ENCODE measurements at regions not wholly inside any gene's neighbourhood (a gene's known extent, or its start where the extent isn't known, plus 50 kb on each side); places are given as distances from the start of the nearest gene placed in this dataset.

DNA sequence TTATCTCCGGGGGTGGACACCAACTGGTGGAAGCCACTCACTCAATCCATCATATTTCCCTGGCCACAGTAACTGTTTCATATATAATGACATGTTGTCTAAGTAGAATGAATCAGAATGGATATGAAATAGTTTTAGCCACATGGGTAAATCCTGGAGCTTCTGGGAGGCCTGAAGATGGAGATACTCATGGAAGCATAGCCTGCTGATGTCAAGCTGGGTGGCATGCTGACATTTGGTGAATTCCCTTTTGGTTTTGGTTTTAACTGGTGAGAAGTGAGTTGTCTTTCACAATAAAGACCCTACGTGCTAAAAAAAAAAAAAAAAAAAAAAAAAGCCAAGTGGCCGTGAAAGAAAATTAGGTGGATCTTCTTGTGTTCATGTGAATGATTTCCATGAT is 105.3 kb upstream of the ITGA6 start:
- DNase-seq (ENCODE audit: insufficient read length, low spot score) (no peak), FAIRE-seq (no peak)

DNA sequence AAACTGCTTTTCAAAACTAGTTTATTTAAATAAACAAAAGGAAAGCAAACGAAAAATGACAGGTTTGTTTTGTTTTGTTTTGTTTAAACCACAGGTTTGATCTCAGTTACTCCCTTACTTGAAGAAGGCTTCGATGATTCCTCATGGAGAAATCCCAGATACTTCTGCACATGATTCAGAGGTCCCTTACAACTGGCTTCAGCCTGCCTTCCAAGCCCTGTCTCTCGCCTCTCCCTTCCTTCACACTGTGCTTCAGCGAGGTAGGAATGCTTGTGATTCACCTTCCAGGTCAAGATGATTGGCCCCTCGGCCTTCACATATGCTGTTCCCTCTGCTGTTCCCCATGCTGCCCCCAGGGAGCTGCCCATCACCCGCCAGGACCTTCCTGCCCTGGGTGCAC is 104.1 kb upstream of the ITGA6 start:
- no peak for FAIRE-seq
- DNase-seq (ENCODE audit: insufficient read length, low spot score): no peak

DNA sequence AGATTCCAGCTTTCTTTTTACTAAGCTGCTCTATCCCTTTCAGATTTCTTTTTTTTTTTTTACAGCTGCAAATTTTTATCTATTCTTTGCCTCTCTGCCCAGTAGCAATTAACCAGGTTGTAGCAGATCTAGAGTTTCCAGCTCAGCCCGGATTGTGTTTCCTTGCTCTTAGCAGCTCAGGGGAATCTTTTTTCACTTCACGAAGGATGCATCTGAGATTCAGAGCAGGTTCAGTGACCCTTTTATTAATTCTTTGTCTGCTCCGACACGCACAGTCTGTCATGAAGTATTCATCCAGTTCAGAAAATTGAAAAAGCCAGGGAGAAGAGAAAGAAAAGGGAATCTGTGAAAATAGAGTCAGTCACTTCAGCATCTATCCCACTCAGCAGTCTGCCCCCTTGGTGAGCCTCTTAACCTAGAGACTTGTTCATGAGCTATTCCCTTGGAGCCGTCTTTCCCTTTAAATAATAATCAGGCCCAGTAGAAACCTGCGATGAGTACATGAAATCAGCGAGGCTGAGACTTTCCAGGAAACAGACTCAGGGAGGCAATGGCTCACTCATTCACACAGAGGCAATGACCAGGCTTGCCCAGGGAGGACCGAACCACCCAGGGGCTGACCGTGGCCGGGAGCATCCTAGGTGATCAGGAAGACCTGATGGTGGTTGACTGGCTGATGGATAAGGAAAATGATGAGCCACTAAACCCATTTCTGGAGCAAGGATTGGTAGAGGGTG is 103.4 kb upstream of the ITGA6 start:
- no peak for FAIRE-seq
- DNase-seq (ENCODE audit: insufficient read length, low spot score): no peak

DNA sequence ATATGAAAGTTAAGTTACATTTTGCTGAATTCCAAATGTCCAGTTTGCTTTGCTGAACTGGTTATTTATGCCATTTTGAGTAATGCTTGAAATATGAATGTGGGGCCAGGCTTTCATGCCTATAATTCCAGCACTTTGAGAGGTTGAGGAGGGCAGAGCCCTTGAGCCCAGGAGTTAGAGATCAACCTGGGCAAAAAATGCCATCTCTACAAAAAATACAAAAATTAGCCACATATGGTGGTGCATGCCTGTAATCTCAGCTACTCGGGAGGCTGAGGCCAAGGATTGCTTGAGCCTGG is 101.2 kb upstream of the ITGA6 start:
- no peak for FAIRE-seq

DNA sequence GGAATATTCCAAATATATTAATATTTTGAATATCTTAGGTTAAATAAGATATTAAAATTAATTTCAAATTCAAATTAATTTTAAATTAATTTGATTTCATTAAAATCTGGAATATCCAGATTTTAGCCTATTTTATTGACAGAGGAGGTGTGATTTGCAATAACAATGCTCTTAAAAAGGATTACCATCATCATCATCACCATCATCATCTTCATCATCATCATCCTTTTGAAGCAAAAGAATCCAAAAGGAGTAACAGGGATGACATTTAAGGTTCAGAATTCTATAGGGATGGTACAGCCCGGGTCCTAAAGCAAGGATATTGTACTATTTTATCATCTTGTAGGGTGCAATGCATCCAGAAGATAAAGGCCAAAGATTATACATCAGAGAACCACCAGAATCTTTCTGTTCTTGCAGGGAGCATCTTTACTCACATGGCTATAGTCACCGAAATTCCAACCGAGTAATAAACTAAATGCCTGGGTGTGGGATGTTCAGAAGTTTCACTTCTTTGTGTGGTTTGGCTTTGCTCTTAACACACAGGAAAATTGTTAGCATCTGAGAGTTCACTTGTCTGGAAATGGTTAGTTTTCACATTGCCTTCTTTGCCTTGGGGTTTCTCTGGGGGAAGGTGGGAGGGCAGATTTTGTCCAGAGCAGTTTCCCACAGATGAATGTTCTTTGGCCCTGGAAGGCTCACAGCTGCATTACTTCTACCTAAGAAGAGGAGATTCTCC is 99.1 kb upstream of the ITGA6 start:
- DNase-seq (ENCODE audit: insufficient read length, low spot score) (no peak), FAIRE-seq (no peak)

More for the DNA sequence above, 101.2 kb upstream of the ITGA6 start:
- DNase-seq (ENCODE audit: insufficient read length, low spot score): no peak

DNA sequence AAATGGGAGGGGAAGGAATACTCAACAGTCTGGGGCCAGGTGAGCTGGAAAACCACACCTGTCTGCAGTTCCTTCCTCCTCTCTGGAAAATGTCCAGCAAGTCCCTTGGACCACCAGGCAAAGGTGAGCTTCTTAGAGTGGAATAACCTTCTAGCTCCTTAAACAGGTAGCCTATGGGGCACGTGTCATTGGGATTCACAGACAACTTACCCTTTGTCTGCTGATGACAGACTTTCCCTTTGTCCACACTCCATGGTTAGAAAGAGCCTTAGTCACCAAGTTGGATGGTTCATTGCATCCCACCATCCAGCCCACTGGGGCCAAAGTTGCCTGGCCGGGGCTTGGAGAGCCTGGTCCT is 98.0 kb upstream of the ITGA6 start:
- no peak for FAIRE-seq
- DNase-seq (ENCODE audit: insufficient read length, low spot score): no peak

DNA sequence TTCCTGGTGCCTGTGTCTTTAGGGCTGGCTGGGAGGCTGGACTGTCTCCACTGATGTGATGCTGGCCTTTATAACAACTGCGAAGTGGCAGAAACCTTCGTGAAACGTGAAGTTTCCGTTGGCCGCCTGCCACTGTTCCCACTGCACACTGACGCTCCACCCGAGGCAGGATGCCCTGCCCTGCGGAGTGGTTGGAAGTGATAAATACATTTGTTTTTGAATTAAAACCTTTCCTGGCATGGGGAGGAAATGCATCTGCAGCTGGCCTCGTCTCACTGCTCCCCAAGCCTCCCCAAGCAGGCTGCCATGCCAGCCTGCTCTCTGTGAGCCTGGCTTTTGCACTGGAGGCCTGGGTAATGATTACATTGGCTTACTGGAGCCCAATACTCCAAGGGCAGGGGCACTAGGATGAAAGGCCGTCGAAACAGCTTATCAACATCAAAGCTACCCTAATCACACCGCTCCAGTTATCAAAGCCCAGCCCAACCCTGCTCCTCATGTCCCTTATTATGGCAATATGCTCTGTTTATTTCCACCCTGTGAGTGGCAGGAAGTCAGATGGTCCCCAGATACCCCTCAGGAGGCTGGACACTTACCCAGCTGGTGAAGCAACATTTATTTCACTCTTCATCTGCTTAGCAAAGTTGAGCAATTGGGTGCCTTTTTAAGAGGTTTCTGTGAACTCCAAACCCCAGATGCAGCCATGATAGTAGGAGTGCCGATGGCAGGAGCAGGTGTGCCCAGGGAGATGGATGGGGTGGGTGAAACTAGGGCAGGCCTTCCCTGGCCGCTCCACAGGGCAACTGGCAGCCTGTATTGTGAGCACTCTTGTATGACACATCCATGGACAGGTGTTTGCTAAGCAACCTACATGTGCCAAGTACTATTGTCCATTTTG is 97.4 kb upstream of the ITGA6 start:
- FAIRE-seq (no peak), DNase-seq (ENCODE audit: insufficient read length, low spot score) (no peak)

DNA sequence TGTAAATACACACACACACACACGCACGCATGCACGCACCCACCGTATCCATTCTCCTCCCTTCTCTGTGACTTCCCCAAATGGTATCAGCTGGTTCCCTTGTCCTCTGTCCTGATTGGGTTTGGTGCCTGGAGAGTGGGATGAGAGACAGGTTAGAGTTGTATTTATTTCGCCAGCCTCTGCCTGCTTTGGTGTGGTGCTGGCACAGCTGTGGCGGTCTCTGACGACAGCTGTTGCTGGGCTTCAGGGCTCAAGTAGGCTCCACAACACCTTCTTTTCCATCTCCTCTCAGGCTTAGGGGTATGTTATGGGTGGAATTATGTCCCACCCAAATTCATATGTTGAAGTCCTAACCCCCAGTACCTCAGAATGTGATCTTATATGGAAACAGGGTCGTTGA is 94.9 kb upstream of the ITGA6 start:
- FAIRE-seq (no peak), DNase-seq (ENCODE audit: insufficient read length, low spot score) (no peak)

DNA sequence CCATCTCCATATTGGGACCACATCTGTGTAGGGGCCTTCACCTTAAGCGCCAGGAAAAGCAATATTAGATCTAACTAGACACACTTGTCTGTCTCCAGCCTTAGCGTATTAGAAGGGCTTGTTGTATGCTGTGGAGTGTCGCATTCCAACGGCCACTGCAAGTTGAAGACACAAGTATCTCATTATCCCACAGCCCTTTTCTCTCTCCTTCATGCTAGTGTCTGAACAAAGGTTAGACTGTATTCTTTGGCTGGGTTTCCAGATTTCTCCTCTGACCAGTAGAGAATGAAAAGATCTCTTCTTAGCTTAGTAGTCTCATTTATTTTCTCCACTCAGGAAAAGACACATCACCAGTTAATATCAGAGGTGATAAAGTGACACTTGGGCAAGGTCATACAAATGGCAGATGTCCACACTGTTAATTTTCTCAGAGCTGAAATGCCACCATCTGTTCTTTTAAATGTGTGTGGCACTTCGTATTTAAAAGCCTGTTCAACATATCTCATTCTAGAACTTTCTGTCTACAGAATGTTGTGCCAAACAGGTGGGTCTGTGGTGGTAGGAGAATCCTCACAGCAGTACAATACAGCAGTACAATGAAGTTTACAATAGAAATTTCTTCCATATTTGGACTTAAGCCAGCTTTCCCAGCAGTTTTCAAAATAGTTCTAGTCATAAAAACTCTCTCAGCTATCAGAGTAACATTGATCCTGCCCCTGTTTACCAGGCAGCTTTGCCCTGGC is 94.0 kb upstream of the ITGA6 start:
- FAIRE-seq: no peak
- DNase-seq (ENCODE audit: insufficient read length, low spot score): no peak

DNA sequence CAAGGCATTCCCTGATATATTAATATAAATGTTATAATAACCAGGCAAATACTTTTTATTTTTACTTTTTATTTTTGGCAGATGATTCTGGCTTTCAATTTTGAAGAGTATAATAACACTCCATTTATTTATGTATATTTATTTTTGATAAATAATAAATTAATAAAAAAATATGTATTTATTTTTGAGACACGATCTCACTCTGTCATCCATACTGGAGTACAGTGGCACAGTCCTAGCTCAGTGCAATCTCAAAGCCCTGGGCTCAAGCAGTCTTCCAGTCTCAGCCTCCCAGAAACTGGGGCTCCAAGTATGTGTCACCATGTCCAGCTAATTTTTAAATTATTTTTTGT is 93.4 kb upstream of the ITGA6 start:
- FAIRE-seq (no peak), DNase-seq (ENCODE audit: insufficient read length, low spot score) (no peak)

DNA sequence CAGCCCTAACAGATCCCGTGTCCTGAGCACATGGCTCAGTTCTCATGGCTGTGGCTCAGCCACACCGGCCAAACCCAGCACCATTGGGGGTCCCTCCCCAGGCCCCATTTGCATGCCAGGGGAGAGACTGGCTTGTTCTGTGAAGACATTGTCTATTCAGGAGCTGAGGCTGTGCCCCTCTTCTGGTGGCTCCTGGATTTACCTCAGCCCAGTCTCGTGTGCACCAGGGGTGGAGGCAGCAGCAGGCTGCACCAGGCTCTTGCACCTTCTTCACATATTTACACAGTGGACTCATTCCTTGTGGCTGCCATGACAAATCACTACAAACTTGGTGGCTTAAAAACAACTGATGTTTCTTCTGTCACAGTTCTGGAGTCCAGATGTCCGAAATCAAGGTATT is 92.4 kb upstream of the ITGA6 start:
- no peak for DNase-seq (ENCODE audit: insufficient read length, low spot score)
- FAIRE-seq: no peak

DNA sequence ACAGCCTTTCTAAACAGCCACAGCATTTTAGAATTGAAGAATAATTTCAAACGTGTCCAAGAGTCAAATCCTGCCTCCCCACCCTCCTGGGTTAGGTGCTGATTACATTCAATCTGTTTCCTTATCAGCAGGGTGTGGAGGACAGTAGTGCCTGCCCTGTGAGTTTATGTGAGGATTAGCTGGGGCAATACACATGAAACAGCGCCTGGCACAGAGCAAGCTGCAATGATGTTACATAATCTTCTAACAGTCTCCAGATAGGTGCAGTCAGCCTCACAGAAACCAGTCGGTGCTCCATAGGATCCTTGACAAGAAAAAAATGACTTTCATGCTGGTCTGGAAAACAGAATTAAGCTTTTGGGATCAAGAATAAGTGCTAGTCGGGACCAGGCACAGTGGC is 91.7 kb upstream of the ITGA6 start:
- DNase-seq (ENCODE audit: insufficient read length, low spot score) (no peak), FAIRE-seq (no peak)

DNA sequence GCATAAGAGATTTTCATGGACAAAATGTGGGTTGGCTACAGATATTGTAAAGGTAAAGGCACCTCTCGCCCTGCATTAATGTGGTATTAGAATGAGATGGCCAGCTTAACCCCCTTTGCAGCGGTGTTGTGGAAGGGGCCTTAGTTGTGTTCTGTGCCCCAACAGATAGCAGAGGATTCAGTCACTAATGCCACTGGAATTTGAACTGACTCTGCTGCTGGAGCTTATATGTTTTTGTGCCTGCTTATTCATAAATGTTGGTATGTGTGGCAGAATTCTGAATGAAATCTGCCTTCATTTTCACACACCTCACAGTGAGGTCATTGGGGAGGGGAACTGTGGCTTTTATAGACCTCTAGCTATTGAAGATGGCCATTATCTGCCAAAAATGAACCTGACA is 90.7 kb upstream of the ITGA6 start:
- FAIRE-seq (no peak), DNase-seq (ENCODE audit: insufficient read length, low spot score) (no peak)

DNA sequence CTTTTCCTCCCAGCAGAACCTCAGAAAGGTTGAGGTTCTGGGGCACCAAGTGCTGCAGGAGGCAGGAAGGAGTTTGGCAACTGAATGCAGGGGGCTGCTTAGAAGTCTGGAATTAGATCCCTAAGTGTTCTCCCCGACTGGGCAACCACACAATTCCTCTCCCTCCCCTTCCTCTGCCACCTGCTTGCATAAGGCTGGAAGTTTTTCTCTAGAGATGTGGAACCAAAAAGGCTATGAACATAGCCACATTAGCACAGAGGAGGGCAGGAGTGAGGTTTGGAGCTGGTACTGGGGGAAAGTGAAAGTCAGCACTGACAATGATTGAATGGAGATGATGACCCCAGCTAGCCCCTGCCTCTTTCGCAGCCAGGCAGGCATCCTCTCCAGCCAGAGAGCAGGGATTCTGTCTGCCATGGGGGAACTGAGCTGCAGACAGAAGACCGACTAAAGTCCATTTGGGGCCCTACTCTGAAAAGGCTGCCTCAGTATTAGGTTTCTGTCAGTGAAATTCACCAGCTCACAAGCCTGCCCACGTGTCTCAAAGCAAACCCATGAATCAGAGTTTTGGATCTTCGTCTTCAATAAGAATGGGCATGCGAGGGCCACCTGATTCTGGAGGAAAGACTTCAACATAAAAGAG is 87.9 kb upstream of the ITGA6 start:
- FAIRE-seq (no peak), DNase-seq (ENCODE audit: insufficient read length, low spot score) (no peak)

DNA sequence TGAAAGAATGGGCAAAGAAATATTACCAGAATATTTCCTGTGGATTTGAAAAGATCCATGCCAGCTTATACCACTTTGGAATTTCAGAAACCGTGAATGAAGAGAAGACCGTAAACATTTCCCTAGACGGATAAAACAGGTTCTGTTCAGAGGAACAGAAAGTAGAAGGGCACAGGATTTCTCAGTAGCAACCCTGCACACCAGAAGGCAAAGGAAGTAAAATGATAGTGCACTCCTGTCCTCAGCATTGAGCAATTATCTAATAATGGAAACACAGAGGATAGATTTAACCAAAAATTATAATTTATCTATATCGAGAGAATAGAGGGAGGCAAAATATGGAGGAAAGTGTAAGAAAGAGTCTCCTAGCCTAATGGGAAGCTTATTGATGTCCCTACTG is 87.0 kb upstream of the ITGA6 start:
- FAIRE-seq (no peak), DNase-seq (ENCODE audit: insufficient read length, low spot score) (no peak)

DNA sequence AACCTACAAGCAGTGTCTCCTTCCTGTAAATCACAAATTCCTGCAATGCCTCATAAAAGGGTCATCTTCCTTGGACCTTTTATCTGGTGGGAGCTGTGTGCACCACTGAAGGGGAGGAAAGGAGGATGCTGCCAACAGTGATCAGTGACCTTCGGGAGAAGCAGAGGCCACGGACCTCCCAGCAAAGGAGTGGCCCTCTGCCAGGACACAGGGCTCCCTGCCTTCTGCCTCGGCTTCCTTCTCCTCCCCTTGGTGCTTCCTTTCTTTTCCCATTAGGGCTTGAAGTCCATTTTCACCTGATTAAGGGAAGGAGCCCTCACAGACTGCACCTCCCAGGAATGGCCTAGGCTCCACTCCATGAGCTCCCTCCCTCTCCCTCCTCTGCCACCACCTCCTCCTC is 85.3 kb upstream of the ITGA6 start:
- DNase-seq (ENCODE audit: insufficient read length, low spot score): no peak
- FAIRE-seq: no peak

DNA sequence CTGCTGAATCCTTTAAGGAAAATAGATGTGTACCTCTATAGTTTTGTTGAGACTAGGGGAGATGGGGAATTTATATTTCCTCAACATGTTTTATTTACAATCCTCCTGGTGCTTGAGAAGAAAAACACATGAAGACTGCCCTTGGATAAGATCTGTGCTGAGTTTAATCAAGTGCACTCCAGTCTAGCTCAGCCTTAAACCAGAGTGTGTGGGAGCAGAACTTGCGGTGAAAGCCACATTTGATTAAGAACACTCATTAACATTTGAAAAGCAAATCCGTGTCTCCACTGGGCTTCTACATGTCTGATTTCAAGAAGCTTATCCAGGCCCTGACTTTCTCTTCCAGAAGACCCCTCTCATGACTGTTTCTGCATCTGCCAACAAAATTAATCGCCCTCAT is 84.8 kb upstream of the ITGA6 start:
- no peak for DNase-seq (ENCODE audit: insufficient read length, low spot score)
- no peak for FAIRE-seq

DNA sequence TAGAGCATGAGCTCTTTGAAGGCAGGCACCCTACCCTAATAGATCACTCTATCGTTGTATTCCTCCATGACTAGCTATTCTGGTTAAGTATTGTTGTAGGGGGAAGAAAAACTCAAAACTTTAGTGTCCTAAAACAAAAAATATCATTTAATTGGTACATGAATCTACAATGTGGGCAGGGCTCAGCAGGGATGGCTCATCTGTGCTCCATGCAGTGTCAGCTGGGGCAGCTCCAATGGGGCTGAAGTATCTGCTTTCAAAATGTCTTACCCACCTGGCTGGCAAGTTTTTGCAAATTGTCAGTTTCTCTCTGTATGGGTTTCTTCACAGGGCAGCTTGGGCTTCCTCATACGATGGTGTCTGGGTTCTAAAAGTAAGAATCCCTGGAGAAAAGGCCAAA is 83.2 kb upstream of the ITGA6 start:
- FAIRE-seq (no peak), DNase-seq (ENCODE audit: insufficient read length, low spot score) (no peak)

DNA sequence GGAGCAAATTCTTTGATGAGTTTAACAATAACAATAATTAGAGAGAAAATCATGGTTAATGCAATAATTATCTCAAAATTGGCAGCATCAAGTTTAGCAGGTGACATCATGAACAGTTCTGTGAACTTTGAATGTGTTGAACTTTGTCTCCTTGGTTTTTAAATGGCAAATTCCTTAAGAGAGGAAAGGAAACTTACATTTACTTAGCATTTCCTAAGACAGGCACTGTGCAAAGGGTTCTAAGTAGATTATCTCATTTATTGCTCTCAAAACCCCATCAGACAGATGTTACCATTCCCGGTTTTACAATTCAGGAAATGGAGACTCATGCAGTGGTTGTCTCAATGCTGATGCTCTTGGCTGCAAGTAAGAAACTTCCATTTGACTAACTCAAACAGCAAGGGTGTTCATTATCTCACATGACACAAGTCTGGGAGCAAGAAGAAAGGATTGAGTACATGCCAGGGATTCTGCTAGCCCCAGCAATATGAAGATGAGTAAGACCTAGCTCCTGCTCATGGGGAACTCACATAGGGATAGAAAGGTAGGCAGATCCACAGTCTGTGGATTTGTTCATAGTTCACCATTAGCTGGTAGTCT is 81.3 kb upstream of the ITGA6 start:
- no peak for FAIRE-seq
- DNase-seq (ENCODE audit: insufficient read length, low spot score): no peak

DNA sequence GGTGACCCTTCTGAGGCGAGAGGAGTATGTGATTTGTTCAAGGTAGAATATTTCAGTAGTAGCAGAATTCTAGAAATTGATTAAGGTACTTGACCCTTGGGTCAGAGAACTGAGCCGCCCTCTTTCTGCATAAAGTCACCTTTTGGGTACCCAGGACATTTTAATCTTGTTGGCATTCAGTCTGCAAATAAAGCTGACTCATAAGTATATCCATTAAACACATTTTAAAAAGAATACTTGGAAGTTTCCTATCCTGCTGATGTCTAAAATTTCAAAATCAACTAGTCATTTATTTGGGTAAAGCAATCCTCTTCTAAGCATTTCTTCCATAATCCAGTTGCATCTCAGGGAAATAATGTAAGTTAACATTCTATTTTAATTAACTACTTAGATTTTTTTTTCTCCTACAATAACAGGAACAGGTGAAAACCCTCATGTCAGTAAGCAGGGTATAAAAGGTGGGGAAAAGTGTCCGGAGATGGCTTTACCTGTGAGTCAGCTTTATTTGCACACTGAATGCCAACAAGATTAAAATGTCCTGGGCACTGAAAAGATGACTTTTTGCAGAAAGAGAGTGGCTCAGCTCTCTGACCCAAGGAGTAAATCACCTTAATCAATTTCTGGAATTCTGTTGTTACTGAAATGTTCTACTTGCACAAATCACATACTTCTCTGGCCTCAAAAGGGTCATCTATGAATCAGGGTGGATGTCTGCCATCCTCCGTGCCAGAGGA is 78.7 kb upstream of the ITGA6 start:
- FAIRE-seq: no peak

More for the DNA sequence above, 78.7 kb upstream of the ITGA6 start:
- no peak for DNase-seq (ENCODE audit: insufficient read length, low spot score)
